ENCODE measurements at regions not wholly inside any gene's neighbourhood (a gene's known extent, or its start where the extent isn't known, plus 50 kb on each side); places are given as distances from the start of the nearest gene placed in this dataset.

GRCh38 chr2:224126440-224126839, 87.4 kb upstream of the SERPINE2 start:
- no peak overlapping the region for H3K4me2 ChIP-seq (ENCODE audit: low read depth, low read length, poor library complexity, severe bottlenecking)
- TF ChIP-seq EZH2phosphoT487 (IDR thresholded peaks at IDR 0.05; ENCODE audit: borderline replicate concordance) (no peak), CTCF (conservative IDR thresholded peaks at IDR 0.05; ENCODE audit: low read length) (no peak)
- H3K9ac ChIP-seq (ENCODE audit: low read depth, low read length, poor library complexity, severe bottlenecking), result no peak overlapping the region

GRCh38 chr2:224126003-224126402, 86.9 kb upstream of the SERPINE2 start:
- no peaks in the 10 kb centered on the region for H3K36me3 ChIP-seq (ENCODE audit: insufficient read depth, low read length)
- H3F3A ChIP-seq (ENCODE audit: low read depth), result no peaks in the 10 kb centered on the region
- H4K20me1 ChIP-seq (ENCODE audit: insufficient read depth, low read length, poor library complexity, severe bottlenecking), result no peaks in the 10 kb centered on the region
- no peaks in the 10 kb centered on the region for H3K4me1 ChIP-seq (ENCODE audit: insufficient read depth, low read length, poor library complexity, severe bottlenecking)
- H3K9me2 ChIP-seq (replicated peaks; ENCODE audit: low read depth, low read length), result no peaks in the 10 kb centered on the region
- no peak overlapping the region for H3K4me3 ChIP-seq (ENCODE audit: low read length, poor library complexity, severe bottlenecking)
- H3K79me2 ChIP-seq (ENCODE audit: insufficient read depth, low read length), result no peaks in the 10 kb centered on the region
- H3K27me3 ChIP-seq (ENCODE audit: insufficient read depth, low read length, poor library complexity, severe bottlenecking), result no peaks in the 10 kb centered on the region
- TF ChIP-seq EZH2phosphoT487 (IDR thresholded peaks at IDR 0.05; ENCODE audit: borderline replicate concordance) (no peak), CTCF (conservative IDR thresholded peaks at IDR 0.05; ENCODE audit: low read length) (no peak)
- H2AFZ ChIP-seq (ENCODE audit: low read length), result no peak overlapping the region
- no peaks in the 10 kb centered on the region for H3K9me3 ChIP-seq (ENCODE audit: insufficient read depth, low read depth, low read length)
- H3K4me2 ChIP-seq (ENCODE audit: low read depth, low read length, poor library complexity, severe bottlenecking), result no peak overlapping the region
- no peak overlapping the region for H3K9ac ChIP-seq (ENCODE audit: low read depth, low read length, poor library complexity, severe bottlenecking)

More at GRCh38 chr2:224126440-224126839, 87.4 kb upstream of the SERPINE2 start:
- Histone ChIP-seq H3K4me3 (ENCODE audit: low read length, poor library complexity, severe bottlenecking) (no peak overlapping the region), H3F3A (ENCODE audit: low read depth) (no peaks in the 10 kb centered on the region), H3K9me2 (replicated peaks; ENCODE audit: low read depth, low read length) (no peaks in the 10 kb centered on the region), H3K36me3 (ENCODE audit: insufficient read depth, low read length) (no peaks in the 10 kb centered on the region), H4K20me1 (ENCODE audit: insufficient read depth, low read length, poor library complexity, severe bottlenecking) (no peaks in the 10 kb centered on the region), H2AFZ (ENCODE audit: low read length) (no peak overlapping the region), H3K9me3 (ENCODE audit: insufficient read depth, low read depth, low read length) (no peaks in the 10 kb centered on the region), H3K4me1 (ENCODE audit: insufficient read depth, low read length, poor library complexity, severe bottlenecking) (no peaks in the 10 kb centered on the region), H3K27me3 (ENCODE audit: insufficient read depth, low read length, poor library complexity, severe bottlenecking) (no peaks in the 10 kb centered on the region), H3K79me2 (ENCODE audit: insufficient read depth, low read length) (no peaks in the 10 kb centered on the region)

GRCh38 chr2:224122542-224122941, 83.5 kb upstream of the SERPINE2 start:
- TF ChIP-seq CTCF (conservative IDR thresholded peaks at IDR 0.05; ENCODE audit: low read length), result no peak
- TF ChIP-seq EZH2phosphoT487 (IDR thresholded peaks at IDR 0.05; ENCODE audit: borderline replicate concordance), result no peak
- H2AFZ ChIP-seq (ENCODE audit: low read length), result no peak overlapping the region
- H3K27me3 ChIP-seq (ENCODE audit: insufficient read depth, low read length, poor library complexity, severe bottlenecking), result no peaks in the 10 kb centered on the region
- H3K9me3 ChIP-seq (ENCODE audit: insufficient read depth, low read depth, low read length), result no peaks in the 10 kb centered on the region
- H3K4me3 ChIP-seq (ENCODE audit: low read length, poor library complexity, severe bottlenecking), result no peak overlapping the region
- no peaks in the 10 kb centered on the region for H3K36me3 ChIP-seq (ENCODE audit: insufficient read depth, low read length)
- H3K4me1 ChIP-seq (ENCODE audit: insufficient read depth, low read length, poor library complexity, severe bottlenecking), result no peaks in the 10 kb centered on the region
- no peaks in the 10 kb centered on the region for H3K9me2 ChIP-seq (replicated peaks; ENCODE audit: low read depth, low read length)
- H3K79me2 ChIP-seq (ENCODE audit: insufficient read depth, low read length), result no peaks in the 10 kb centered on the region
- no peak overlapping the region for H3K9ac ChIP-seq (ENCODE audit: low read depth, low read length, poor library complexity, severe bottlenecking)
- H3F3A ChIP-seq (ENCODE audit: low read depth), result no peaks in the 10 kb centered on the region
- no peak overlapping the region for H3K4me2 ChIP-seq (ENCODE audit: low read depth, low read length, poor library complexity, severe bottlenecking)
- no peaks in the 10 kb centered on the region for H4K20me1 ChIP-seq (ENCODE audit: insufficient read depth, low read length, poor library complexity, severe bottlenecking)
